Neutrophil (primary cell): ENCODE measurements at regions not wholly inside any gene's neighbourhood (a gene's known extent, or its start where the extent isn't known, plus 50 kb on each side); places are given as distances from the start of the nearest gene placed in this dataset.

ENCODE experiments used
- H3K27ac ChIP-seq: fragments of 200-600 bp; sonication (generic); 2 replicates; pipeline ENCODE4 v1.5.1; 2016; ENCODE audit warnings: mild to moderate bottlenecking, moderate library complexity
- H3K27me3 ChIP-seq: fragments of 200-600 bp; sonication (generic); 2 replicates; pipeline ENCODE4 v1.6.0; 2016; ENCODE audit warnings: mild to moderate bottlenecking
- H3K36me3 ChIP-seq: fragments of 200-600 bp; sonication (generic); 2 replicates; pipeline ENCODE4 v1.5.1; 2017
- H3K4me1 ChIP-seq, 2 experiments: fragments of 200-600 bp in 1 of 2; sonication (generic) in 1 of 2; 1 replicate in 1 of 2; 2 replicates in 1 of 2; pipeline versions ENCODE4 v1.5.1 to v1.6.1; 2013 to 2016; ENCODE audit warnings: low read depth in 1 of 2, low read length in 1 of 2, mild to moderate bottlenecking in 1 of 2, moderate library complexity in 1 of 2; ENCODE audit not compliant: control insufficient read depth in 1 of 2, insufficient read depth in 1 of 2
- H3K4me3 ChIP-seq, 2 experiments: fragments of 200-600 bp in 1 of 2; sonication (generic) in 1 of 2; 1 replicate in 1 of 2; 2 replicates in 1 of 2; pipeline ENCODE4 v1.5.1; 2013 to 2016; ENCODE audit warnings: low read depth in 1 of 2, low read length in 1 of 2, mild to moderate bottlenecking in 1 of 2, moderate library complexity in 1 of 2
- H3K9me3 ChIP-seq: fragments of 200-600 bp; sonication (generic); 2 replicates; pipeline ENCODE4 v1.5.1; 2016
- CTCF ChIP-seq: fragments of 200-600 bp; sonication (generic); IDR thresholded peaks from 2 replicates; pipeline ENCODE4 v1.5.1; 2016; ENCODE audit warnings: antibody characterized with exemption

GRCh38 chr6:119891644-119892043, 542.1 kb upstream of the MAN1A1 start:
- H3K36me3 ChIP-seq, result no peaks in the 10 kb centered on the region
- no peak overlapping the region for H3K27ac ChIP-seq
- no peaks in the 10 kb centered on the region for H3K4me1 ChIP-seq
- no peak for TF ChIP-seq CTCF
- no peaks in the 10 kb centered on the region for H3K9me3 ChIP-seq
- H3K4me3 ChIP-seq, result no peak overlapping the region
- H3K27me3 ChIP-seq, result no peaks in the 10 kb centered on the region

- Histone ChIP-seq H3K27me3 (no peaks in the 10 kb centered on the region), H3K9me3 (no peaks in the 10 kb centered on the region), H3K4me3 (no peak overlapping the region), H3K4me1 (no peaks in the 10 kb centered on the region), H3K36me3 (no peaks in the 10 kb centered on the region), H3K27ac (no peak overlapping the region)
- no peak for TF ChIP-seq CTCF
Measured at GRCh38 chr6:119891206-119891605, 541.6 kb upstream of the MAN1A1 start.

GRCh38 chr6:119890470-119890869, 540.9 kb upstream of the MAN1A1 start:
- Histone ChIP-seq H3K9me3 (no peaks in the 10 kb centered on the region), H3K4me3 (no peak overlapping the region), H3K27me3 (no peaks in the 10 kb centered on the region), H3K36me3 (no peaks in the 10 kb centered on the region), H3K4me1 (no peaks in the 10 kb centered on the region), H3K27ac (no peak overlapping the region)
- TF ChIP-seq CTCF, result no peak

- Histone ChIP-seq H3K27ac (no peak overlapping the region), H3K9me3 (no peaks in the 10 kb centered on the region), H3K36me3 (no peaks in the 10 kb centered on the region), H3K27me3 (no peaks in the 10 kb centered on the region), H3K4me3 (no peak overlapping the region), H3K4me1 (no peaks in the 10 kb centered on the region)
- no peak for TF ChIP-seq CTCF
Measured at GRCh38 chr6:119887666-119888065, 538.1 kb upstream of the MAN1A1 start.

- no peak overlapping the region for H3K4me3 ChIP-seq
- no peaks in the 10 kb centered on the region for H3K27me3 ChIP-seq
- no peak overlapping the region for H3K27ac ChIP-seq
Measured at GRCh38 chr6:119881416-119881815, 531.9 kb upstream of the MAN1A1 start.

More at GRCh38 chr6:119881416-119881815, 531.9 kb upstream of the MAN1A1 start:
- Histone ChIP-seq H3K36me3 (no peaks in the 10 kb centered on the region), H3K9me3 (no peaks in the 10 kb centered on the region), H3K4me1 (no peaks in the 10 kb centered on the region)
- TF ChIP-seq CTCF, result no peak
